Lower leg skin (tissue), 3 donors: ENCODE measurements at regions not wholly inside any gene's neighbourhood (a gene's known extent, or its start where the extent isn't known, plus 50 kb on each side); places are given as distances from the start of the nearest gene placed in this dataset.

ENCODE experiments used
- CTCF ChIP-seq, 3 donors: fragments of 450-650 bp; IDR thresholded peaks; one replicate each; pipeline ENCODE4 v1.5.1; 2016; ENCODE audit warnings: antibody characterized with exemption in 3 of 3, mild to moderate bottlenecking in 3 of 3, moderate library complexity in 2 of 3
- POLR2A ChIP-seq, 2 donors: fragments of 450-650 bp; IDR thresholded peaks; one replicate each; pipeline ENCODE4 v1.6.1; 2016 to 2017; ENCODE audit warnings: antibody characterized with exemption in 2 of 2, mild to moderate bottlenecking in 1 of 2, moderate library complexity in 1 of 2

- TF ChIP-seq CTCF (IDR thresholded peaks at IDR 0.05) (no peak), POLR2A (IDR thresholded peaks at IDR 0.05) (no peak)
Measured at GRCh38 chr3:174767853-174768382, 91.2 kb upstream of the NAALADL2 start.
